CD4-positive, alpha-beta T cell treated with Interleukin-15 for 1 hour (primary cell): ENCODE measurements at regions not wholly inside any gene's neighbourhood (a gene's known extent, or its start where the extent isn't known, plus 50 kb on each side); places are given as distances from the start of the nearest gene placed in this dataset.

Experiments
- DNase-seq: peaks from one replicate; pipeline ENCODE4 v3.0.0-alpha.2; 2020

DNA sequence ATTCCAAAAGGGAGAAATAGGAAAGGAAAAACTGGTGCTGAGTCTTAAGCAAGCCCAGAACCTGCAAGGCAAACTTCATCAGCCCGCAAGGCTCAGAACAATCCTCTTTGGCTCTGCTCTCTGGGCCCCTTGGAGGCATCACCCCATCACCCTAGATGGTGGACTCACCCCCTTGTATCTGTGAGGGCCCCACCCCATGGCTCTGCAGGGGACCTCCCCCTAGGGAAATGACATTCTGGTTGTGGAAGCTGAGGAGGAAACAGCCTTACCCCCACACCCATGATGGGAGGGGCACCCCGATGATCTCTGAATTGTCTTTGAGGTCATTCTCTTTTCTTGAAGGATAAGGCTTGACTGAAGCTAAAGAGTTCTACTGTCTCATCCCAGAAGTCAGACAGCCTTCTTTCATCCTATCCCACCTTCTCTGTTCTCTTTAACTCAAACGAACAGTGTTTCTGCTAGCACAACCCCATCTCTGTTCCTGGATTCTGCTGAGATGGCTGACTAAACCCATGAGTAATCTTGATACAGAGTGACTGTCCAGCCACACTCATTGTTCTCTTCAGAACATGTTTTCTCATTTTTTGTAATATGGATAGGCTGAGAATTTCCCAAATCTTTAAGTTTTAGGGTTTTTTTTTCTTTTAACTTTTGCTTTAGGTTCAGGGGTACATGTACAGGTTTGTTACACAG, 492.1 kb upstream of the MYT1L start:
- DNase-seq, result no peak

DNA sequence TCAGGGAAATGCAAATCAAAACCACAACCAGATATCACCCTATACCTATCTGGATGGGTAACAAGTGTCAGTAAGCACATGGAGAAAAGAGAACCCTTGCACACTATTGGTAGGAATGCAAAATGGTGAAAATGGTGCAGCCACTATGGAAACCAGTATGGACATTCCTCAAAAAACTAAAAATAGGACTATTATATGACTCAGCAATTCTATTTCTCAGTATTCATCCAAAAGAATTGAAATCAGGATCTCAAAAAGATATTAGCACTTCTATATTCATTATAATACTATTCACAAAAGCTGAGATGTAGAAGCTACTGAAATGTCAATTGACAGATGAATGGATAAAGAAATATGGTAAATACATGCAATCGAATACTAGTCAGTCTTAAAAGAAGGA, 491.1 kb upstream of the MYT1L start:
- DNase-seq, result no peak

DNA sequence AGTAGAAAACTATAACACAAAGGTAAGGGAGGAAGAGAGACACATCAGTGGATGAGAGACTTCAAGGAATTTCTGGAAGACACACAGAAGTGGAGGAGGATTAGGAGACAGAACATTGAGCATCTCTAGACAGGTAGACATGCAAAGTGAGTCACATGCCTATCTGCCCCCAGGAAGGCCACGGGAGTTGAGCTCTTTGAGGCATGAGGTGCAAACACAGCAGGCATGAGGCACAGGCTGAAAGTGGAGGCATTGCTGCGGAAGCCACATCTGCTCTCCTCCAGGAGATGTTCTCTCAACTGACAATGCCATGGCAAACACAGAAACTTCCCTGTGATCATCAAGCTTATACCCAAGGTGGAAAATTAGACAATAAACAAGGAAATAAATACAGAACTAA, 481.6 kb upstream of the MYT1L start:
- DNase-seq, result no peak

DNA sequence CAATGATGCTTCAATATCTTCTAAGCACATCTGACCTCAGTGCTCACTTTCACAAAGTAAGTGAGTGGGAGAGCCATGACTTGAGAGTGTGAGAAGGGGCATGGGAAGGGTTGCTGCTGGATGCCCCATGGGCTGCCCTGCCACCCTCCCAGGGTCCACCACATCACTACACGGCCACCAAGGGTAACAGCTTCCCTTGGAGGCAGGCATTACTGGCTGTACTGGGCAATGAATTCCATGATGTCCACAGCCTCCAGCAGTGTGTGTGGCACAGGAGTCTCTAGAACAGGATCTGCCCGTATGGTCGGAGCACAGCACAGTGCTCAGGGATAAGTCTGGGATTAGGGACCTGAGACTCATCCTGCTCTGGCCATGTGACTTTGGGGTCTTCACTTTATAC, 481.0 kb upstream of the MYT1L start:
- DNase-seq, result no peak

DNA sequence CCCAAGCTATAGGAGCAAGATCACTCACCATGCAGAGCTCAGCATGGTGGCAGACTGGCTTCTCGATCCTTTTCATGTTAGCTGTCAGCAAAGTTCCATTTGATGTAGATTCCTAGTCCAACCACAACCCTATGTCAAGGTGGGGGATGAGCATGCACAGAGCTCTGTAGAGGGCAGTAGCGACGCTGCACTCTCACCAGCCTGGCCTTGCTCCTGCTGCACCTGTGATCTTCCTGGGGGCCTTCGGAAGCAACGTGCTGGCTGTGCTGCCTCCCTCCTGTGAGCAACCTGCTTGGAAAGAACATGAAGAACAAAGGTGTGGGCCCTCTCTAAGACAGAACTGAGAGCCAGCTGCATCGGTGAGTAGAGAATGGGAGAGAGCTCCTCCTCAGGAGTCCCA, 479.4 kb upstream of the MYT1L start:
- DNase-seq, result no peak

DNA sequence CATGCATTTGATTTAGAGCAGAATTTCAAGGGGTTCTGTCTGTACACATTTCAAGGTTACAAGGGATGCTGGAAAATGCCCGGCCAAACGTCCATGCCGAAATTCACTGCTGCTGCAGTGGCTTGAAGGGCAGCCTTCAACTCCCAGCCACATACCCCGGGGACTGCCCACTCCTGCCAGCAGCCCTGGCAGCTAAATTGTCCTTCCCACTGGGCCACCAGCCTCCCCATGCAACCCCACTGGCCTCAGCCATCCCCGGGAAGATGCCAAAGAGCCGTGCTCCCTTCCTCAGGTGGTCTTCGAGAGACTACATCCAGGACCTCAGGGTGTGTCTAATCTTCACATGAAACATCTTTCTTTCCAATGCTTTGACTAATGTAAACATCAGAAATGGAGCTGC, 478.7 kb upstream of the MYT1L start:
- no peak for DNase-seq

DNA sequence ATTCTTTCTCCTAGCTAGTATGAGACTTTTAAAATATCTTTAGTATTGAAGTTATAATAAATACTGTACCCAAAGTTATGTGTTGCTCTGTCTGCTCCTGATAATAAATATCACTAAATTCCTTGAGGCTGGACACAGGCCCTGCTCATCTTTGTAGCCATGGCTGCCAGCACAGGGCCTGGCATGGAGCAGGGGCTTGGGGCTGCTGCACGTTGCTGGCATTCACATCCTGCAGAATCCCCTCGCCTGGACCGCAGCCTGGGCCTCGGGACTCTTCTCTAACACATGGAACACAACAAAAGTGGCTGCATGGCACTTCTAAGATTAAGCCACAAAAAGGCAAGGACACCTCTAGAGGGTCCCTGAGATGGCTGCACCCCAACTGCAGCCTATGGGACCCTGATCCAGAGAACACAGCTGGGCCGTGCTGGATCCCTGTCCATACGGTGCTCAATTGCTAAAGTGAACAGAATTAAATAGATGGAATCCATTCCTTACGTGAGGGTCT, 477.5 kb upstream of the MYT1L start:
- no peak for DNase-seq

DNA sequence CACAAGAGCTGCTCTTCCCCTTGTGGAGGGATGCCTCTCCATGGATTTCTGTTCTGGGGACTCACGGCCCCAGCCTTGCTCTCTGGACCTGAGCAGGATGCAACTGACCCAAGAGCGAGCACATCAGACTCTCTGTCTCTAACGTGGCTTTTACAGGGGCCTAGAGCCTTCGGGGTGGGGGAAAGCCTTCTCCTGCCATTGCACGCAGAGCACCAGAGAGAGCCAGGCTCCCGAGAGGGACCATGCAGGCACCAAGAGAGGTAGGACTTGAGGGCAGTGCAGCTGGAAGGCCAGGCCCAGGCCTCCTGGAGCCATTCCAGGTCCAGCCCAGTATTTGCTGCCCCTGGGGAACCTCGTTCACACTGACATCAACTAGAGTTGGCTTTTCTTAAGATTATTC, 475.6 kb upstream of the MYT1L start:
- DNase-seq, result no peak

DNA sequence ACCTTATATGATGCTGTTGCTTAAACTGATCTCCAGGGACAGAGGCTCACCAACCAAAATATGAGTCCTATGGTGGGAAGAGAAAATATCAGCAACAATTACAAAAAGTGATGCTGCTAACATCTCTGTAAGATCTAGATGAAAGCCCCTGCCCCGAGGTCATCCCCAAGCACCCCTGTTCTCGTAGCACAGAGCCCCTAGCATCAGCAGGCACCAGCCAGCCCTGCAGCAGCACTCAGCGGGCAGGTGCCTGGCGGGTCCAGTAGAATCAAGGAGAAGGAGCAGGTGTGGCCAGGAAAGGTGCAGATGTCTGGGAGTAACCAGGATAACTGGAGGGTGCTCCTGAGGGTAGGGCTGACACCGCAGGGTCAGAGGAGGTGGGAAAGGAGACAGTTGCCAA, 474.2 kb upstream of the MYT1L start:
- no peak for DNase-seq

DNA sequence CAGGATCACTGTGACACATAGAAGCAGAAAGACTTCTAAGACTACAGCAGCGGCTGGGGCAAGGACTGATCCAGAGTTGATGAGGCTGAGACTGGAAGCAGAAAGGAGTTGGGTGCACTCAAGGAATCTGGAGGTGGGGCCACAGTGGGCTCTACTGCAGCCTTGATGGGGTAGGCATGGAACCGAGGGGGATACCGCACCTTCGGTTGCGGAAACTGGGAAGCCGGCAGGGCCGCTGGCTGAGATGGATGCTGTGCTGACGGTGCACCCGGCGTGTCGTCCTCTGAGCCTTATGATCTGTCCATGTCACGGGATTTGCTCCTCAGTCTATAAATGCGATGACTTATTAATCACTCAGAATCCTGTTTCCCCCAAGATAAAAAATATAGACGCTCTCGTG, 473.5 kb upstream of the MYT1L start:
- DNase-seq, result no peak

DNA sequence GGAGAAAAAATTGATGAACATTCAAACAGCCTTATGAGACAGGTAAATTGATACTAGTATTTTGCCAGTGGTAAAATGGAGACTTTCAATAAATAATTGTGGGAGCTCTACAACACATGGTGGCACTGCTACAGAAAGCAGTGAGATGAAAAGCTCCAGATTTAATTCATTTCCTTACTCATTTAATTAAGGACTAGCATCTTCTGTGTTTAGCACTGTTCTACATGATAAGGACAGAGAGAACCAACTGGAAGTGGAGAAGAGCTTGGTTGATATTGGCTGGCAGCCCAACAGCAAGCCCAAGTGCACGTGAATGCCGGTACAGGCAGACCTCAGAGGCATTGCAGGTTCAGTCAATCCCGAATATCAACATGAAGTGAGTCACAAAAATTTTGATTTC, 470.4 kb upstream of the MYT1L start:
- DNase-seq, result no peak

DNA sequence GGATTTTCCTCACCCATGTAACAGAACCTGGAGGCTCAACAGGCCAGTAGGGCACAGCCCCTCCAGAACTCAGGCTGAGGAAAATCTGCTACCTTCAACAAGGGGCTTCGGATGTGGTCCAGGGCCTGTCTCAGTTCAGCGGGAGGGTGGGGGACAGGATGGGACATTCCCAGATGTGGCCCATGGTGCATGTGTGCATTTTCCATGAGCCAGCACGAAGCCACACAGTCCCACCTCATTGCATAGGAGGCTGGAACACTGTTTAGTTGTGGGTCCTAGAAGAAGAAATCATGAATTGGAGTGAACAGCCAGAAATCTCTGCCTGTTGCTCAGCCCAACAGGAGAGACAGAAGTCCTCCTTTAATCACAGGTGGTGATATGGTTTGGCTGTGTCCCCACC, 469.6 kb upstream of the MYT1L start:
- no peak for DNase-seq

DNA sequence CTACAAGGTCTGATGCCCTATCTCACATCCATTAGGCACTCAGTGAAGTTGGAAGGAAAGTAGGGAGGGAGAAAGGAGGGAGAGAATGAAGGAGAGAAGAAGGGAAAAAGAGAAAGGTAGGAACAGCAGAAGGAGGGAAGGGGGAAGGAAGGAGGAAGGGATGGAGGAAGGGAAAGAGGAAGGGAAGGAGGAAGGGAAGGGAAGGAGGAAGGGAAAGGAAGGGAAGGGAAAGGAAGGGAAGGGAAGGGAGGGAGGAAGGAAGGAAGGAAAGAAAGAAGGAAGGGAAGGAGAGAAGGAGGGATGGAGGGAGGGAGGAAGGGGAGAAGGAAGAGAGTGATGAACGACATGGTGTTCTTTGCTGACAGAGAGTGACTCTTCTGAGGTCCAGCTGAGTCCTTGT, 468.9 kb upstream of the MYT1L start:
- DNase-seq, result no peak

DNA sequence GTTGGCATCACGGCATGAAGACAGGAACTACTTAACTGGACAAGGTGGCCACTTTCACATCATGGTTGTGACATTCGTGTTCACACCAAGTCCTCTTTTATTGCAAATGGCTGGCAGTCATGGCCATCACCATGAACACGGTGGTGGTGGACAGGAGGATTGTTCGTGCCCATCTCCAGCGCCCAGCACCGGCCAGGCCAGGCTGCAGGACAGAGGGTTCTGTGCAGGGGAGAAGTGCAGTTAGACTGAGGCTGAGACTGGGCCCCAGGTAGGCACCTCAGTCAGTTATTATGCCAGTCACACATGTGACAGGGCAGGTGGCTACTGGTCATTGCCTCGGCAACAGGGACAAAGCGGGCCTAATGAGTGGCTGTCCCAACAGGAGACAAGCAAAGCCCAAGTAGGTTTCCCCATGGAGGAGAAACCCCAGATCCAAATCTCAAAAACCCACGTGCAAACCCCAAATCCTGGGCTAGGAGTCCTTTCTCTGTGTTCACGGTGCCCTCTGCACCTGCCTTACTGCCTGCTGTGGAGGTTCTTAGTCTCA, 468.1 kb upstream of the MYT1L start:
- DNase-seq, result no peak

DNA sequence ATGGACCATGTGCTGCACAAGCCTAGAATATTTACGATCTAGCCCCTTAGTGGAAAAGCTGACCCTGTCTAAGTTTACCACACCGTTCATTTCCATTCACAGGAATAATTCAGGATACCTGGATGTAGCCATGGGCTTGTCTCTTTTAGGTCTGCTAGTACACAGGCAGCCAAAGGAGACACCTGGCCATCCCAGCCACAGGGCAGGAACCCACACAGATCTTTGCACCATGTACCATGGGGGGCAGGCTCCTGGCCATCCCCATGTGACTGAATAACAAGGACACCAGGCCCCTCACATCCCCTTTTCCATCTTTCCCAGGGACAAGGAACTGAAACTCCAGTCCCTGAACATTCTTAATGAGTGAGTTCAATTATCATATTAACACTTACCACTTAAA, 467.3 kb upstream of the MYT1L start:
- DNase-seq, result no peak

DNA sequence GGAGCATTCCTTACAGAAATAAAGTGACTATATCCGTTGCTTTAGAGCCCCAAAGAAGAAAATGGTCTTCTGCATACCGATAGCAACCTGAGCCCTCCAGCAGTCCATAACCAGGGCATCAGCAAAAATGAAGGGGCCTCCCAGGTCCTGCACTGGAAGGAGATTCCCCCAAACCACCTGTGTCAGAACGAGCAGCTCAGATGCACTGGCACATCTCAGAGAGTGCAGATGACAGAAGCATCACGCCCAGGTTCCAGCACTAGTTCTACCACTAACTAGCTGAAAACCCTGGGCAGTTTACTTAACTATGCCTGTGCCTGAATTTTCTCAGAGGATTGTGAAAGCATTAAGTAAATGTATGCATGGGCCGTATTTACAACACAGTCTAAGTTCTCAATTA, 466.7 kb upstream of the MYT1L start:
- DNase-seq, result no peak

DNA sequence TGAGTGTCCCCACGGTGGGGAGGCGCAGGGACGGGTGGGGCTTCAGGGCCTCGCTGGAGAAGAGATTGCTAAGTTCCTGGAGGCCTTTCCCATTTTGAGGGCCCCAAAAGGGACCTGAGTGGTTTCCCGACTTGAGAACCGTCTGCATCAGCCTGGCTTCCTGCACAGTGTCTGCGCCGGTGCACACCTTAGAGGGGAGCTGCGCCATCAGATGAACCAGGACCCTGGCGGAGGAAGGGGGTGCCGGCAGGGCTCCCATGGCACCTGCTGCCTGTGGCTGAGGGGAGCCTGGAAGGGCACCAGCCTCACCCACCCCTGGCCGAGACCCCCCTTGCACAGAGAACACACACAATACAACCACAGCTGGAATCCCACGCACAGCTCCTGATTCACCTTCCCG, 465.1 kb upstream of the MYT1L start:
- DNase-seq, result no peak

DNA sequence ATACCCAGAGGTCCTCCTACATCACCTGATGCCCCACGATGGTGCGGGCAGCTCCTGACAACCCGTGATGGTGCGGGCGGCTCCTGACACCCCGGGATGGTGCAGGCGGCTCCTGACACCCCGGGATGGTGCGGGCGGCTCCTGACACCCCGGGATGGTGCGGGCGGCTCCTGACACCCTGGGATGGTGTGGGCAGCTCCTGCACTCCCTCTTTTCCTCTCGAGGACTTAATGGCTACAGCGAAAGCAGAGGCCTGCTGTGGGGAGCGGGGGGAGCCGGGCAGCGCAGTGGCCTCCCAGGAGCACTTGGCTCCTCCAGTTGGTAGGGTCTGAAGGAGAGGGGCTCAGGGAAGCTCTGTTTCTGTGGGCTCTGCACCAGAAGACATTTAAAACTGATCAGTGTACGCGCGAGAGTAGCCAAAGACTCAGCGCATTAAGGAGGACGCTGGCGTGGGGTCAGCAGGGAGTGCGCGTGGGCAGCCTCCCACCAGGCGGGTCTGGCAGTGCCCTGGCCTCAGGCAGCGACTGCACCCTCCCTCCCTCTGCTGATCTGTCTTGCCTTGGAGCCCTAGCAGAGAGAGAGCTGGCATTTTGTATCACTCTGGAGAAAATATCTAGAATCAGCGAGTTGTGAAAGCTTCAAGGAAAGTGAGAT, 464.5 kb upstream of the MYT1L start:
- no peak for DNase-seq

DNA sequence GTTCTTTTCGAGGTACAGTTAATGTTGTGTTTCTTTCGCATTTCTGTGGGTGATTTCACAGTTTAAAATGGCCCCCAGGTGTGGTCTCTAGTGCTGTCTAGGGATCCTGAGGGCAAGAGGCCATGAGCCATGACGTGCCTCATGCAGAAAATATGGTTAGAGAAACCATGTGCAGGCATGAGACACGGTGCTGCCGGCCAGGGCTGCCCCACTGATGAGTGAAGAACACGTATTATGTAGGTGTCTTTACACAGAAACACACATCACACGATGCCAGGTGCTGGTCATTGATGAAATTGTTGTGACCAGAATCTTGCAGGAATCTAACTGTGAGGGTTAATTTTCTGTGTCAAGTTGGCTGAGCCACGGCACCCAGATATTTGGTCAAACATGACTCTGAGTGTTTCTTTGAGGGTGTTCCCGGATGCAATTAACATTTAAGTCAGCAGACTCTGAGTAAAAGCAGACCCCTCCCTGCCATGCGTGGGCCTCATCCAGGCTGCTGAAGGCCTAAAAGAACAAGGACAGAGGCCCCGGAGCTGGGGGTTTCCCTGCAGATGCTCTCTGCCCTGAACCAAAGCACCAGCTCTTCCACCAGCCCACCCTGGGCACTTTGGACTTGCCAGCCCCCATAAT, 463.0 kb upstream of the MYT1L start:
- DNase-seq, result no peak

DNA sequence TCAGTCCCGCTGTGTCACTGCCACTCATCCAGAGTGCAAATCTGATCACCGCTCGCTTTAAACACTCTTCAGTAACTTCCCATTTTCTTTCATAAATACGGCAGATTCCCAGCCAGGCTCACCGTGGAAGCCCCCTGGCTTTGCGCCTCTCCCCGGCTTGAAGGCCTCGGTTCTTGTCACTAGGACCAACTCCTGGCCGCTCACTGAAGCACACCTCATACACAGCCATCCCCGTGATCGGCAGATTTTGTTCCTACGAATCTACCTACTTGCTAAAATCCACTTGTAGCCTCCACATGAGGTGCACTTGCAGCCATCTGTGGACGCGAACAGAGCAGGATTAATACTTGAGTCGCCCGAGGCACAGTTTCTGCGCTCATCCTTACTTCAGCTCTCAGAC, 462.4 kb upstream of the MYT1L start:
- DNase-seq, result no peak

DNA sequence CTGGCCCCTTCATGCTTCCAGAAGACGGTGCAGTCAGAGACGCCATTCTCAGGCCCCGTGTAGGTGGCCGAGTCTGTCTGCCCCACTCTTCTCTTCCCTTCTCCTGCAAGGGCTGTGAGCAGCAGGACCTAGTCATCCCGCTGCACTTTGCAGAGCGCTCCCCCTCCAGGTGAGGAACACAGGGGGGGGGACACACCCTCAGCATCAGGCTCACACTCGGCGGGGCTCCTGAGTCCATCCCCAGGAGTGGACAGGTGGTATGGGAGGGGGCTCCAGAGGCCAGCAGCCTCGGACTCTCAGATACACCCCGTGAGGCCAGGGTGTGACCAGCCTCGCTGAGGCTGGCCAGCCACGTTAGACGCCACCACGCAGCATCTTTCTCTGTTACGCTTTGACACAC, 460.5 kb upstream of the MYT1L start:
- DNase-seq, result no peak

DNA sequence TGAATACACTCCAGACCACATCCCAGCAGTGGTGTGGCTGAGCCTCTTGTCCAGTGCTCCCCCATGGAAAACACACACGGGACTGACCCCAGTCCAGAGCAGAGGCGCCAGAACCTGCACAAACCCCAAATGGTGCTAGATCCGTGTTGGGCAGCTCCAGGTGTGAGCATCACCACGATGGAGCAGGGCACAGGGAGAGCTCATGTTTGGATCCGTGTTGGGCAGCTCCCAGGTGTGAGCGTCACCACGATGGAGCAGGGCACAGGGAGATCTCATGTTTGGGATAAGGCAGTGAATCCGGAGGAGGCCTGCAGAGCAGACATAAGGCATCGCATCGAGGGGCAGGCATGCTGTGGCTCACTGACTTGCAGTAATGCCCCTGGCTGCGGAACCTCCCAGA, 460.0 kb upstream of the MYT1L start:
- no peak for DNase-seq

DNA sequence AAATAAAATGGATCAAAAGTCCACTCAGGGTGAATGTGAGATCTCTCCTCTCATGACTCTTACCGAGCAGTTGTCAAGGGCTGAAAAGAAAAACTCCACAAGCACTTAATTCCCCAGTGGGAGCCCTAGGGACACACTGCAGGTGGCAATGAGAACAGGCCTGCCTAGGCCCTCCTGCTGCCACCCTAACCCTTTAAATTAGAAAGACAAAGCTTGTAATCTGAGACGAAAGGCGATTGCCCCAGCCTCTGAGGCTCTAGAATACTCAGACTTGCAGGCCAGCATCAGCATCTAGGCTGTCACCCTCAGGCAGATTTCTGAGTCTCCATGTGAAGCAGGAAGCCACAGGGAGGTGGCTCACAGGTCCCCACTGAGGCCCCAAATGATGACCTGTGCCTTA, 457.0 kb upstream of the MYT1L start:
- no peak for DNase-seq

DNA sequence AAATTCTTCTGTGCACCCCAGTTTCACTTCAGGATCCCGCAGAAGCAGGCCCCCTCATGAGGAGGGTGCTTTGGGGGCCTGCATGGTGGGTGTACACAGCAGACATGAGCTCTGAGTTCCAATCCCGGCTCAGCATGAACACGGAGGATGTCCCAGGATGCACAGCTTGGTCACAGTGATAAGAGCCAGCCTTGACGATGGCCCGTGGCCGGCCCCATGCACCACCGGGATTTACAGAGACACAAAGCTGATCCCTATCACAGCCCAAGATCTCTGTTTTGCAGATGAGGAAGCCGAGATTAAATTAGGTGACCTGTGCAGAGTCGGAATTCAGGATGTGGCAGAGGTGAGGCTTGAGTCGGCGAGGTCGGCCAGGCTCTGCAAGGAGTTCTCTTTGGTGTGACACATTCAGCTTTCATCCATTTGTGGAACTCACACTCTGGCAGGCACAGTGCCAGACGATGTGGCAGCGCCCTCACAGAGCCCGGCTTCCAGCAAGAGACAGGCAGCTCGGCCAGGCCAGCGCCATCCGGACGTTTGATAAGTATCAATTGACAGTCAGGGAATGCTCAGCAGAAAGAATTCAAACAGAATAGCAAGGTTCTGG, 456.3 kb upstream of the MYT1L start:
- no peak for DNase-seq
